NCI-H2029 (cell line): ENCODE measurements at regions not wholly inside any gene's neighbourhood (a gene's known extent, or its start where the extent isn't known, plus 50 kb on each side); places are given as distances from the start of the nearest gene placed in this dataset.
"Not testable (repeated sequence)": the region's sequence is repeated elsewhere in the genome, so short reads cannot be mapped to it uniquely, and the experiment has no call there.

Experiments used
- DNase-seq: peaks from one replicate; lab custom pipeline; 2025; lab: John Stamatoyannopoulos, UW

GRCh38 chr16:66049865-66050264 lies 316.6 kb upstream of the CDH5 start:
- DNase-seq, result no peak

- no peak for DNase-seq
Observed at GRCh38 chr16:66045626-66046025, 320.9 kb upstream of the CDH5 start.

GRCh38 chr16:66044556-66044955 lies 321.9 kb upstream of the CDH5 start:
- DNase-seq, result no peak

GRCh38 chr16:66044089-66044488 lies 322.4 kb upstream of the CDH5 start:
- DNase-seq, result no peak

- DNase-seq, result no peak
Observed at GRCh38 chr16:66043326-66043725, 323.2 kb upstream of the CDH5 start.

- DNase-seq, result no peak
Observed at GRCh38 chr16:66042341-66042740, 324.1 kb upstream of the CDH5 start.

GRCh38 chr16:66041907-66042306 lies 324.6 kb upstream of the CDH5 start:
- no peak for DNase-seq

GRCh38 chr16:66039793-66040192 lies 326.7 kb upstream of the CDH5 start:
- DNase-seq, result no peak

- DNase-seq, result no peak
Observed at GRCh38 chr16:66036793-66037715, 329.4 kb upstream of the CDH5 start.

GRCh38 chr16:66036184-66036583 lies 330.3 kb upstream of the CDH5 start:
- DNase-seq, result peak; percentile 44

GRCh38 chr16:66035096-66035495 lies 331.4 kb upstream of the CDH5 start:
- no peak for DNase-seq

GRCh38 chr16:66032841-66033240 lies 333.6 kb upstream of the CDH5 start:
- DNase-seq, result no peak

- no peak for DNase-seq
Observed at GRCh38 chr16:66030036-66030435, 336.5 kb upstream of the CDH5 start.

GRCh38 chr16:66028510-66029216 lies 337.8 kb upstream of the CDH5 start:
- no peak for DNase-seq

GRCh38 chr16:66026787-66027330 lies 339.6 kb upstream of the CDH5 start:
- no peak for DNase-seq

- no peak for DNase-seq
Observed at GRCh38 chr16:66026211-66026610, 340.3 kb upstream of the CDH5 start.

- no peak for DNase-seq
Observed at GRCh38 chr16:66025751-66026150, 340.7 kb upstream of the CDH5 start.

GRCh38 chr16:66024567-66024966 lies 341.9 kb upstream of the CDH5 start:
- not testable (repeated sequence) for DNase-seq

GRCh38 chr16:66023481-66023880 lies 343.0 kb upstream of the CDH5 start:
- DNase-seq, result no peak

GRCh38 chr16:66020642-66021041 lies 345.8 kb upstream of the CDH5 start:
- no peak for DNase-seq

GRCh38 chr16:66020046-66020445 lies 346.4 kb upstream of the CDH5 start:
- no peak for DNase-seq

- not testable (repeated sequence) for DNase-seq
Observed at GRCh38 chr16:66019502-66019901, 347.0 kb upstream of the CDH5 start.

- no peak for DNase-seq
Observed at GRCh38 chr16:66014221-66014620, 352.3 kb upstream of the CDH5 start.
